K562 (cell line): ENCODE measurements at regions not wholly inside any gene's neighbourhood (a gene's known extent, or its start where the extent isn't known, plus 50 kb on each side); places are given as distances from the start of the nearest gene placed in this dataset.

Experiments used
- ATAC-seq: fragments of 200-7000 bp; cut with Tn5 transposase; 3 replicates; pipeline ENCODE4 v1.9.1; 2020; ENCODE audit warnings: moderate library complexity
- BruUV-seq: library from RNA; stranded (reverse); fragments of 400-500 nt; replicated peaks from 2 replicates; lab custom pipeline; 2021; lab: Mats Ljungman, UMichigan
- CTCF ChIA-PET: fragments of 300-600 bp; formaldehyde crosslinking; extraction: SDS; loops from one replicate; lab custom pipeline; 2021; ENCODE audit warnings: low intra/inter-chr PET ratio; lab: Yijun Ruan, JAX
- POLR2A ChIA-PET: fragments of 300-600, 350-650 bp; sonication (Branson Sonifier 250); formaldehyde crosslinking; extraction: SDS; loops from one replicate; lab custom pipeline; 2021; ENCODE audit warnings: antibody characterized with exemption, inconsistent platforms; lab: Yijun Ruan, JAX
- DNase-seq, 4 experiments: peaks; one replicate each; pipeline versions ENCODE4 v3.0.0 to v3.0.0-alpha.2; 2011 to 2018; ENCODE audit warnings: low spot score in 3 of 4, mixed read lengths in 3 of 4; ENCODE audit errors: extremely low read depth in 1 of 4
- FAIRE-seq: peaks from 2 replicates; lab custom pipeline; 2011; peaks lifted over from hg19 to GRCh38; lab: Jason Lieb, UNC
- H2AFZ ChIP-seq: 2 replicates; pipeline ENCODE4 v1.6.0; 2011; ENCODE audit warnings: low read depth, low read length, control low read depth, inconsistent platforms
- H3K27ac ChIP-seq: fragments of 200-600 bp; 3 replicates; pipeline ENCODE4 v1.8.0; 2011; ENCODE audit warnings: low read depth, mild to moderate bottlenecking, control low read depth, inconsistent platforms, low read length, moderate library complexity, mixed read lengths; ENCODE audit errors: extremely low read depth
- H3K27me3 ChIP-seq, 2 experiments: fragments of 300-600 bp in 1 of 2; 2 replicates in 1 of 2; 3 replicates in 1 of 2; pipeline versions ENCODE4 v1.6.0 to v1.8.0; 2011; ENCODE audit warnings: inconsistent platforms in 2 of 2, low read length in 2 of 2, mild to moderate bottlenecking in 1 of 2, mixed read lengths in 1 of 2, moderate library complexity in 1 of 2; ENCODE audit not compliant: control insufficient read depth in 2 of 2, insufficient read depth in 2 of 2
- H3K36me3 ChIP-seq: fragments of 300-600 bp; 3 replicates; pipeline ENCODE4 v1.8.0; 2011; ENCODE audit warnings: mild to moderate bottlenecking, low read length, inconsistent platforms; ENCODE audit not compliant: control insufficient read depth, insufficient read depth
- H3K4me1 ChIP-seq, 2 experiments: fragments of 200-600 bp in 1 of 2; replicated peaks in 1 of 2; 2 replicates in 1 of 2; 3 replicates in 1 of 2; pipeline versions ENCODE4 v1.5.1 to v1.8.0; 2011; ENCODE audit warnings: inconsistent platforms in 2 of 2, low read length in 2 of 2, mild to moderate bottlenecking in 1 of 2, mixed read lengths in 1 of 2, moderate library complexity in 1 of 2; ENCODE audit not compliant: control insufficient read depth in 2 of 2, insufficient read depth in 2 of 2
- H3K4me2 ChIP-seq: 2 replicates; pipeline ENCODE4 v1.6.1; 2011; ENCODE audit warnings: low read length, control low read depth, inconsistent platforms, mixed read lengths; ENCODE audit not compliant: insufficient read depth
- H3K4me3 ChIP-seq: fragments of 200-600 bp; sonication (generic), shearing (Covaris generic); 2 replicates; pipeline ENCODE4 v1.5.1; 2016; ENCODE audit warnings: control low read depth, inconsistent platforms
- H3K79me2 ChIP-seq: fragments of 200-600 bp; 3 replicates; pipeline ENCODE4 v1.8.0; 2011; ENCODE audit warnings: low read length, inconsistent platforms; ENCODE audit not compliant: control insufficient read depth, insufficient read depth
- H3K9ac ChIP-seq, 2 experiments: 2 replicates each; pipeline versions ENCODE4 v1.6.0 to v1.6.1; 2011; ENCODE audit warnings: low read depth in 2 of 2, low read length in 2 of 2, control low read depth in 1 of 2, inconsistent platforms in 1 of 2, mild to moderate bottlenecking in 1 of 2, mixed read lengths in 1 of 2; ENCODE audit not compliant: insufficient read depth in 1 of 2
- H3K9me1 ChIP-seq: one replicate; pipeline ENCODE4 v1.6.0; 2011; ENCODE audit warnings: inconsistent platforms, mild to moderate bottlenecking, low read length, moderate library complexity; ENCODE audit not compliant: control insufficient read depth, insufficient read depth
- H3K9me3 ChIP-seq: replicated peaks from 2 replicates; pipeline ENCODE4 v1.5.1; 2011; ENCODE audit warnings: low read depth, low read length, inconsistent platforms; ENCODE audit not compliant: control insufficient read depth, insufficient read depth
- H4K20me1 ChIP-seq: replicated peaks from 2 replicates; pipeline ENCODE4 v1.6.1; 2011; ENCODE audit warnings: low read length, inconsistent platforms, mixed read lengths; ENCODE audit not compliant: control insufficient read depth, insufficient read depth
- C11orf30 ChIP-seq: fragments of 450-650 bp; IDR thresholded peaks from 2 replicates; pipeline ENCODE4 v1.6.1; 2016; ENCODE audit warnings: low read depth, mild to moderate bottlenecking
- CHD1 ChIP-seq: fragments of 200-600 bp; sonication (generic); IDR thresholded peaks from one replicate; pipeline ENCODE4 v1.6.1; 2012; ENCODE audit warnings: mild to moderate bottlenecking, moderate library complexity, low read length, inconsistent platforms
- HEY1 ChIP-seq: fragments of 250-450 bp; sonication (Bioruptor Pico); IDR thresholded peaks from 2 replicates; pipeline ENCODE4 v1.5.0; 2020; ENCODE audit warnings: mild to moderate bottlenecking, moderate library complexity, borderline replicate concordance
- KLF6 ChIP-seq: fragments of 250-450 bp; sonication (Bioruptor Pico); IDR thresholded peaks from 2 replicates; pipeline ENCODE4 v1.4.0; 2020; ENCODE audit warnings: mild to moderate bottlenecking, moderate library complexity, borderline replicate concordance
- MAFF ChIP-seq: IDR thresholded peaks from 2 replicates; pipeline ENCODE4 v1.6.1; 2012; ENCODE audit warnings: low read length, improper control_type of control experiment
- MAFG ChIP-seq: fragments of 450-650 bp; conservative IDR thresholded peaks from 2 replicates; pipeline ENCODE4 v1.6.1; 2016; ENCODE audit warnings: missing genetic modification characterization, missing compliant biosample characterization
- MAFK ChIP-seq: IDR thresholded peaks from 2 replicates; pipeline ENCODE4 v1.6.1; 2011; ENCODE audit warnings: low read length, improper control_type of control experiment
- NBN ChIP-seq: fragments of 450-650 bp; IDR thresholded peaks from 2 replicates; pipeline ENCODE4 v1.6.1; 2016; ENCODE audit warnings: low read depth, mild to moderate bottlenecking
- NR2C1 ChIP-seq, 2 experiments: fragments of 450-650 bp; IDR thresholded peaks; 2 replicates each; pipeline ENCODE4 v1.6.1; 2017; ENCODE audit warnings: mild to moderate bottlenecking in 2 of 2, antibody characterized with exemption in 1 of 2, inconsistent platforms in 1 of 2, missing compliant biosample characterization in 1 of 2, missing genetic modification characterization in 1 of 2
- TBL1XR1 ChIP-seq, 2 experiments: IDR thresholded peaks; 2 replicates each; pipeline ENCODE4 v1.6.1; 2012; ENCODE audit warnings: improper control_type of control experiment in 2 of 2, low read length in 2 of 2, mild to moderate bottlenecking in 1 of 2
- ZNF140 ChIP-seq: fragments of 250-450 bp; sonication (Bioruptor Pico); IDR thresholded peaks from 2 replicates; pipeline ENCODE4 v1.8.0; 2021; ENCODE audit warnings: moderate library complexity, mild to moderate bottlenecking, inconsistent platforms
- ZNF146 ChIP-seq: IDR thresholded peaks from one replicate; pipeline ENCODE4 v1.6.1; 2018; ENCODE audit warnings: missing compliant biosample characterization; ENCODE audit not compliant: unreplicated experiment
- ZNF23 ChIP-seq: fragments of 250-450 bp; sonication (Bioruptor Pico); IDR thresholded peaks from 2 replicates; pipeline ENCODE4 v1.4.0; 2020; ENCODE audit warnings: mild to moderate bottlenecking
- ZNF316 ChIP-seq: fragments of 450-650 bp; IDR thresholded peaks from 2 replicates; pipeline ENCODE4 v1.6.1; 2016
- WGBS: fragments of 100-300 bp; shearing (Covaris generic); methylation state at CpG from one replicate; pipeline ENCODE4 v1.1.6; 2016; ENCODE audit warnings: low coverage, mixed read lengths; ENCODE audit not compliant: insufficient coverage; ENCODE audit errors: missing lambda C conversion rate; 5-methylcytosine and 5-hydroxymethylcytosine counted together
- in situ Hi-C: fragments of 300-500 bp; cut with MboI; formaldehyde crosslinking; loops from 4 replicates; pipeline ENCODE4 v1.15.0; 2018; ENCODE audit warnings: inconsistent platforms, mixed read lengths
- intact Hi-C: fragments of 100-400 bp; cut with micrococcal nuclease; formaldehyde crosslinking; loops from 2 replicates; pipeline ENCODE4 v1.14.2; 2022
- TF ChIP-seq, protein P1 (sequence below): sonication (generic); formaldehyde crosslinking; IDR thresholded peaks from 2 replicates; pipeline ENCODE4 v1.8.0; 2023; ENCODE audit warnings: mild to moderate bottlenecking, missing genetic modification reagents
- TF ChIP-seq, protein P2 (sequence below): fragments of 250-450 bp; sonication (Bioruptor Pico); IDR thresholded peaks from 2 replicates; pipeline ENCODE4 v1.8.0; 2022; ENCODE audit warnings: inconsistent platforms
- TF ChIP-seq, protein P3 (sequence below): fragments of 450-650 bp; formaldehyde crosslinking; IDR thresholded peaks from 2 replicates; pipeline ENCODE4 v1.4.0; 2020; ENCODE audit warnings: mild to moderate bottlenecking, moderate library complexity

DNA sequence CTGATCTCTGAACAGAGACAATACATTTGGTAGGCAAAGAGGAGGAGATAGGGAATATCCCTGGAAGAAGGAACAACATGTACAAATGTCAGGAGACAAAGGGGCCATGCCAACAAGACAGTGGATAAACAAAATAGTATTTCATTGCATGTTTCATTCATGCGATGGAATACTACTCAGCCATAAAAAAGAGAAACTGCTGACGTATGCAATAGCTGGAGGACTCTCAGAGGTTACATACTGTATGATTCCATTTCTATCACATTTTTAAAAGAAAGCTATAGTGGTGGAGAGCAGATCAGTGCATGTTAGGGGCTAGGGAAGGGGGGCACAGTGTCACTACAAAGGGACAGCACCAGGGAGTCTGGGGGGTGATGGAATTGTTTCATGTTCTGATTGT lies 572.9 kb upstream of the CADM1 start:
- H3K9me3 ChIP-seq, result no peaks in the 10 kb centered on the region
- no peak overlapping the region for H3K4me3 ChIP-seq
- H3K27me3 ChIP-seq, result peaks cover 0 to 8% of the 10 kb centered on the region in 2 experiments; a peak in 1 of 5 replicates
- in situ Hi-C loops (no loop called here), intact Hi-C loops (no loop called here)
- 0% methylated on average over 2 of the region's 2 CpGs for WGBS
- CTCF ChIA-PET, result no interaction called here
- H3K4me2 ChIP-seq, result no peak overlapping the region
- H3K79me2 ChIP-seq, result no peaks in the 10 kb centered on the region
- FAIRE-seq (no peak), ATAC-seq (no peak), DNase-seq (no peak)
- no peak overlapping the region for H2AFZ ChIP-seq
- no peaks in the 10 kb centered on the region for H3K9me1 ChIP-seq
- no peaks in the 10 kb centered on the region for H3K36me3 ChIP-seq
- TF ChIP-seq ZNF23 (CRISPR knock-in tag) (no peak), ZNF140 (CRISPR knock-in tag) (no peak), NR2C1 (IDR thresholded peaks at IDR 0.05) (no peak), NR2C1 (tag; IDR thresholded peaks at IDR 0.05) (no peak), MAFG (tag) (peak; percentile 63), KLF6 (CRISPR knock-in tag) (no peak), HEY1 (no peak), CHD1 (no peak), TBL1XR1 (IDR thresholded peaks at IDR 0.05; ENCODE audit: low read length in 2 of 2) (no peak), ZNF146 (CRISPR knock-in tag) (peak; percentile 8), NBN (no peak), MAFF (peak; percentile 82), MAFK (peak; percentile 92), ZNF316 (peak; percentile 83), C11orf30 (peak; percentile 52)
- TF ChIP-seq, protein P1, sequence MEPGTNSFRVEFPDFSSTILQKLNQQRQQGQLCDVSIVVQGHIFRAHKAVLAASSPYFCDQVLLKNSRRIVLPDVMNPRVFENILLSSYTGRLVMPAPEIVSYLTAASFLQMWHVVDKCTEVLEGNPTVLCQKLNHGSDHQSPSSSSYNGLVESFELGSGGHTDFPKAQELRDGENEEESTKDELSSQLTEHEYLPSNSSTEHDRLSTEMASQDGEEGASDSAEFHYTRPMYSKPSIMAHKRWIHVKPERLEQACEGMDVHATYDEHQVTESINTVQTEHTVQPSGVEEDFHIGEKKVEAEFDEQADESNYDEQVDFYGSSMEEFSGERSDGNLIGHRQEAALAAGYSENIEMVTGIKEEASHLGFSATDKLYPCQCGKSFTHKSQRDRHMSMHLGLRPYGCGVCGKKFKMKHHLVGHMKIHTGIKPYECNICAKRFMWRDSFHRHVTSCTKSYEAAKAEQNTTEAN (CRISPR knock-in tag), result no peak
- TF ChIP-seq, protein P2, sequence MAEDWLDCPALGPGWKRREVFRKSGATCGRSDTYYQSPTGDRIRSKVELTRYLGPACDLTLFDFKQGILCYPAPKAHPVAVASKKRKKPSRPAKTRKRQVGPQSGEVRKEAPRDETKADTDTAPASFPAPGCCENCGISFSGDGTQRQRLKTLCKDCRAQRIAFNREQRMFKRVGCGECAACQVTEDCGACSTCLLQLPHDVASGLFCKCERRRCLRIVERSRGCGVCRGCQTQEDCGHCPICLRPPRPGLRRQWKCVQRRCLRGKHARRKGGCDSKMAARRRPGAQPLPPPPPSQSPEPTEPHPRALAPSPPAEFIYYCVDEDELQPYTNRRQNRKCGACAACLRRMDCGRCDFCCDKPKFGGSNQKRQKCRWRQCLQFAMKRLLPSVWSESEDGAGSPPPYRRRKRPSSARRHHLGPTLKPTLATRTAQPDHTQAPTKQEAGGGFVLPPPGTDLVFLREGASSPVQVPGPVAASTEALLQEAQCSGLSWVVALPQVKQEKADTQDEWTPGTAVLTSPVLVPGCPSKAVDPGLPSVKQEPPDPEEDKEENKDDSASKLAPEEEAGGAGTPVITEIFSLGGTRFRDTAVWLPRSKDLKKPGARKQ, result no peak
- TF ChIP-seq, protein P3, sequence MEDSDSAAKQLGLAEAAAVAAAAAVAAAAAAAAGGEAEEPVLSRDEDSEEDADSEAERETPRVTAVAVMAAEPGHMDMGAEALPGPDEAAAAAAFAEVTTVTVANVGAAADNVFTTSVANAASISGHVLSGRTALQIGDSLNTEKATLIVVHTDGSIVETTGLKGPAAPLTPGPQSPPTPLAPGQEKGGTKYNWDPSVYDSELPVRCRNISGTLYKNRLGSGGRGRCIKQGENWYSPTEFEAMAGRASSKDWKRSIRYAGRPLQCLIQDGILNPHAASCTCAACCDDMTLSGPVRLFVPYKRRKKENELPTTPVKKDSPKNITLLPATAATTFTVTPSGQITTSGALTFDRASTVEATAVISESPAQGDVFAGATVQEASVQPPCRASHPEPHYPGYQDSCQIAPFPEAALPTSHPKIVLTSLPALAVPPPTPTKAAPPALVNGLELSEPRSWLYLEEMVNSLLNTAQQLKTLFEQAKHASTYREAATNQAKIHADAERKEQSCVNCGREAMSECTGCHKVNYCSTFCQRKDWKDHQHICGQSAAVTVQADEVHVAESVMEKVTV (CRISPR knock-in tag), result no peak
- POLR2A ChIA-PET, result interaction anchor here (0.5 kb wide), 1 partner anchor 642 kb away, joined by 3 read pairs; no protein-coding TSS in a partner anchor
- no peak overlapping the region for H3K9ac ChIP-seq
- BruUV-seq, result no TSS peak
- H4K20me1 ChIP-seq, result no peaks in the 10 kb centered on the region
- H3K4me1 ChIP-seq, result no peaks in the 10 kb centered on the region
- no peak overlapping the region for H3K27ac ChIP-seq
